Activated CD4-positive, alpha-beta T cell treated with anti-CD3 and anti-CD28 coated beads, Interleukin-10, Interleukin-2, amounts not matched to agents 100 ng/mL and 50 ng/mL, durations not matched to agents 16 hours and 8 hours (primary cell): ENCODE measurements at regions not wholly inside any gene's neighbourhood (a gene's known extent, or its start where the extent isn't known, plus 50 kb on each side); places are given as distances from the start of the nearest gene placed in this dataset.

Experiments
- DNase-seq: peaks from one replicate; pipeline ENCODE4 v3.0.0-alpha.2; 2020

DNA sequence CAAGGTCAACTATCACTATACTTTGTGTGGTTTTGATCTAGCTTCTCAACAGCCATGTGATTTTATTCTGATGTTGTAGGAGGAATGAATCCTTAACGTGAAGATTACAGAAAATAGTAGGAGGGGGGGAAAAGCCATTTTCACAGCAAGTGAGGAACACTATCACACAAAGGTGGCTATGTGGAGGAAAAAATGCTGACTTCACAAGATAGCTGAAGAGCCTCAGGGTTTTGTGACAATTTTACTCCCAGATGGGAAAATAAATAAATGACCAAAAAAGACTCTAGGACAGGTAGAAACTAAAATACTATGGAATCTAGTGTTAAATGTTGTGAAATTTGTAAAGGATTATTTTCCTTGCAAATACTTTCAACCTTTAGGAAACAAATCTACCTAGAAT lies 281.0 kb downstream of the ADRA2A start:
- DNase-seq: no peak

DNA sequence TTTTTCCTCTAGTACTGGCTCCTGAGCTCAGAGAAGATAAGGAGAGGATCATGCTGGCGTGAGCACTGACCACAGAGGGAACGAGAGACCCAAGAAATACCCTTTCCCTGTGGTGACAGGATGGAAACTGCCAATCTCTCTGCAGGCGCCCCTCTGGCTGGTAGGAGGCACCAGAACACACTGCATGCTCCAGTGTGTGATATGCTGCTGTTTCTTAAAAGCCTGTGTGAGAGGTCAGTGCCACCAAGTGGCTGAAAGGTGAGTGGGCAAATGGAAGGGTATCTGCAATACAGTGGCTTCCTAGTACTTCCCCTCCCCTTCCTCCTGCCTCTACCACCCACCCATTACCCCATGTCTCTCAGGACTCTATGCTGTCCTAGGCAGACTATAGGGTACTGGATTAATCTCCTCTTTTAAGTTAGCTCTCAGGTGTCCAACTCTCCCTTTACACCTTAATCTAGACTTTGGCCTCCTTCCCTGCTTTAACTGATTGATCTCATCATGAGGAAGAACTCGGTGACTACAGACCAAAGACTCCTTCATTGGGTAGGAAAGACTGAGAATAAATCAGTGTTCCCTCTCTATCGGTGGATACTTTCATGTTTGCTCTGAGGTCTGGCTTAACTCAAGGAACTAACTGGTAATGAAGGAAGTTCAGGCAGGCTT lies 283.6 kb downstream of the ADRA2A start:
- peak; percentile 7 for DNase-seq

DNA sequence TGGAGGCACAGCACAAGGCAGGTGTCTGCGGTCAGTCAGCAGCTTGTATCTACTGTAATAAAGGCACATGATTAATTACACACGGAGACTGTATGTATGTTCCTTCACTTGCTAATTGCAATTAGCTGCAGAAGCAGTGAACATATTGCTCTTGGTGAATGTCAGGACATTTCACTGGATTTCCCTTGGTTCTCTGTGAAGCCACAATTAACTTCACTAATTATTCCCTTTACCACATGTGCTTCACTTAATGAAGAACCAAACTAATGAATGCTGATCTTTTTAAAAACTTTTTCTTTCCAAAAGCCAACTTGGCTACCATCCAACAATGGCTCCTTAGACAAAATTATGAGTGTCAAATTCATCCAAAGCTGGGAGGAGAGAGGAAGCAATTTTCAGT lies 290.7 kb downstream of the ADRA2A start:
- DNase-seq: no peak

DNA sequence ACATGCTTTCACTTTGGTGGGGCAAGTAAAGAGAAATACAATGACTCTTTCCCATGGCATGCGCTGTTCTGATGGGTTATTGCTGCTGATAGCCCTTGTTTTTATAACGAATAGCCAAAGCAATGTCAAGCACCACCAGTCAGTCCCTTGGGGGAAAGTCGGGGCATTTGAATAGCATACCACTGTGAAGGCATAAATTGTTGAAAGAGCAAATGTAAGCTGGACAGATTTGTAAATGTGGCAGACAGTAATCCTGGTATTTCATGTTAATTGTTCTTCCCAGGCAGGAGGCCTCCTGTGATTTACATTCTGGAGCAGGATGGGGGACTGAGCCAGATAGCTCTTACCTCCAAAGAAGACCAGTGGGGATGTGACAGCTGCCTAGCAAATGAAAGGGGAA lies 293.3 kb downstream of the ADRA2A start:
- no peak for DNase-seq

DNA sequence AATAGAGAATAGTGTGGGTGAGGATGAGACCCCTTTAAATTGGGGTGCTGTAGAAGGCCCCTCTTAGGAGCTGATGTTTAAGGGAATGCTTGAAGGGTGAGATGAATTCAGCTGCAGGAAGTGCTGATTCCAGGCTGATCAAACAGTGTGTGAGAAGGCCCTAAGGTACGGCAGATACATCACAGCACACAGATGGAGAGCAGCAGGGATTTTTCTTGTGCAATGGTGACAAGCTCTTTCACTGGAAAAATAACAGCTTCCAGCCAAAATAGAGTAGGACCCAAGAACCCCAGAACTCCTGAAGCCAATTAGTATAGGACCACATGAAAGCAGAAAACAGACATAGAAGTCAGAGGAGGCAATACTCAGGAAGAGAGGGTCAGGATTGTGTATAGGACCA lies 296.9 kb downstream of the ADRA2A start:
- DNase-seq: no peak

DNA sequence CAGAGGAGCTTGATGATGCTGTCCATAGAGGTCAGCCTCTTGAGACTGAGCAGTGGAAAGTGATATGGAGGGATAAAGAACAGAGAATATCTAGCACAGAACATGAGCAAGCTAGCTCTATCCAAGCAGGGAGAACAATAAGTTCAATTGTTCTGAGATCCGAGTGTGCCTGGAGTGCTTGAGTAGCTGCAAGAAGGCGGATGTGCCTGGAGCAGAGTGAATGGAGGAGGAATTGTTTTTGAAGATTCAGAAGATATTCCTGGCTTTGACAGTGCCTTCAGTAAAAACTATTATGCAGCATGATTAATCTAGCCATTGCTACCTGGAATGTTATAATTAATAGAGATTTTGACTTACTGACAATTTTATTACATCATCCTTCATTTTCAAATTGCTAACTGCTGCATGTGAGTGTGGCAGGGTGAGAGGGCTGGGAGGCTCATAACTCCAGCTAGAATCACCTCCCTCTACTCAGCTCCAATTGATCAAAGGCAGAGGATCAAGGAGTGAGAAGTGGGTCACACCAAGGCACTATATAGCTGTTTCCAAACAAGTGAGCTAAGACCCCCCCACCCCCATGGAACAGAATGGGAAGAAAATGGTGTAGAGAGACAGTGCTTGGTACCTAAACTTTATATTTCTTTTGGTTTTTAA lies 302.8 kb downstream of the ADRA2A start:
- DNase-seq: no peak

DNA sequence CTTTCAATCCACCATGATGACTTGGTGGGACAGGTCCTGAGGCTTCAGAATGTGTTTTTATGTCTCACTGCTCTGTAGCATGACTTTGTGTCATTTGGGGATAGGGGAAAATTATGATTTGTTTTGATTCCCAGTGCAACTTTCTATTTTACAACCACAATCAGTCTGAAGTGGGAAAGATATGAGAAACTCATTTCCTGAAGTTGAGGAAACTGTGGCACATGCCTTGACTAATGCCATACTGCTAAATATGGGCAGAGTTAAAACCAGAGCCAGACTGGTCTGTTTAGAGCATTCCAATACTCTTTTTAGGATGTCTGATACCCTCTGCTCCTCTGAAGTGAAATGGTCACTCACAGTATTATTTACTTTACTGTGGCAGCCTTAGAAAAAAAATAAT lies 307.7 kb downstream of the ADRA2A start:
- peak; percentile 5 for DNase-seq

DNA sequence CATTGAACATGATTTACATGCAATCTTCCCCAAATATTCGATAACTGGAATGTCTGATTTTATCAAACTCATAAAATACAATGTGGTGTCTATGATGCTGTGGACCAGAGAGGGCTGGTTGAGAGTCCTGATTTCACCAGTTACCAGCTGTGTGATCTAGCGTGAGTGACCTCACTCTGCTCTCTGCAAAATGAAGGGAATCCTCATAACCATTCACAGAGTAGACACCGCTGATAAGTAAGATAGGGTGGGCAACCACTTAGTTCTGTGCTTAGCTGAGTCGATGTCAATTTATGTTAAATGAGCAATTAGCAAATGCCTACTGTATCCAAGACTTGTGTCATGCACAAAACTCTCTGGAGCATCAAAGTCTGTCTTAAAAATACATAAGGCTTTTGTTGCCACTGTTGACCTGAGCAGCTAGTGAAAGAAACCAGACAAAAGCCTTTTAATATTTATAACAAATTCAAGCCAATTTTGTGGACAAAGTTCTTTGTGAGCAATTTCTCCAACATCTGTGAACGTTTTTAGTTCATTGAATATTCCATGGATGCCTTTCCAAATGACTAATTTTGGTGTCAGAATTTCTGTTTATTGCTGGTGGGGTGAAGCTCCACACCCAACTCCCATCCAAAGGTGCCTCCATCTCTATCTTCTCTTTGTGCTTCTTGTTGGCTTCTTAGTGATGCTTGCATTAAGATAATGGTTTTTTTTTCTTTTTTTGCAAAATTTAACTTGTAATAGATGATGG lies 314.2 kb downstream of the ADRA2A start:
- DNase-seq: no peak

DNA sequence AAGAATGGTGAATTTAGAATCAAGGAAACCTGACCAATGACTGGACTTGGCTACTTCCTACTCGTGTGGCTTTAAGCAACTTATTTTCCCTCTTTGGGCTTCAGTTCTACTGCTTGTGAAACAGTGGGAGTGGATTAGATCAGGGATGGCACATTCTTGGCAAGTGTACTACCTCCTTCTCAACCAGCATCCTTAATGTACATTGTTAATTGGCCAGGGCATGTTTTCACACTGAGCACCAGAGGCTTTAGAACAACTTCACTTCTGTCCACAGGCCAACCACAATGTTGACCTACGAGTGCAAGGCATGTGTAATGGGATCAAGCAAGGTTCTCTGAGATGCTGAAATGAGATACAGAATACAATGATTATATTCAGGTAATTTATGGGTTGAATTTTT lies 315.3 kb downstream of the ADRA2A start:
- DNase-seq: no peak

DNA sequence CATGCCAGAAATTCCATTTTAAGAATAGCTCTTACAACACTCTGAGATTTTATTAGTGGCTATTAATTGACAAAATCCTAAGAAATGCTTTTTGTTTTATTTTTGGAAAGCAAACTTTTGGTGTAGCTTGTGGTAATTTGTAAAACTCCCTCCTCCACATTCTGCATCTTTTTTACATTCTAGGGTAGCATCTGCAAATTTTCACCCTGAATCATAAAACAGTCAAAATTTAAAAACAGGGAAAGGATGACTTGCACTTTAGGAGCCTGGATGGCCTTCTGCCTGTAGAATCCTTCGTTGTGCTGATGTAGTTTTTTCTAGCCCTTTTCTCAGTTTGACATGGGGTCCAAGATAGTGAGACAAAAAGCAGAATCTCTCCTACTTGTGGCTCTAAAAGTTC lies 316.1 kb downstream of the ADRA2A start:
- no peak for DNase-seq

DNA sequence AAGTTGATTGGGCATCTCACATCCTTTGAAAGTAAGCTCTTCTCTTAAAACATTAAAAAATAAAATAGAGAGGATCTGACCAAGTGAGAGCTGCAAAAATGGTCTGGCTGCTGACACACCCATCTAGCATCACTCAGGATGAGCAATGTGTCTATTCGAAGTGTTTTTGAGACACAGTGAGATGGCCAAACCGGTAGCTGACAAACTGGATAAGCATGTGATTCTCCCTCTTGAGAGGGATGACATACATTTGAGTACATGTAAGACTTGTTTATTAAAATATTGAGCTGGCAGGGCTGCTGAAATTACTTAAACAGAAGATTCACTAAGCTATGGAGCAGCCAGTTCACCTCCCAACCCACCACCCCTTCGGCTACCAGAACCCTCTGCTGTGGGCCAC lies 333.9 kb downstream of the ADRA2A start:
- no peak for DNase-seq

DNA sequence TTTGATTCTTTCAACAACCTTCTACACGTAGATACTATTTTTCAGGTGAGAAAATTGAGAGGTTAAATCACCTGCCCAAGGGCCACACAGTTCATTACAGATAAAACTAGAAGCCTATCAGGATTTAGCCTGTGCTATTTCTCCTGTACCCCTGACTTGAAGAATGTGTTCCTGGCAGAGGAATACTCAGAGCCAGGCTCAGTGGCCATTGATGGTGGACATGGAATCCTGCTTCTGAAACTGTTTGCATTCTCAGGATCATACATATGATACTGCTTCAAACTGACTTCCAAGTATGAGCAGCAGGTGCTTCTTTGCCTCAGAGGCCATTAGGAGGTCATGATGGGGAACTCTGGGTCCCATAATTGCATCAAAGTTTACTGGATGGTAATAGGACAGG lies 348.6 kb downstream of the ADRA2A start:
- no peak for DNase-seq

DNA sequence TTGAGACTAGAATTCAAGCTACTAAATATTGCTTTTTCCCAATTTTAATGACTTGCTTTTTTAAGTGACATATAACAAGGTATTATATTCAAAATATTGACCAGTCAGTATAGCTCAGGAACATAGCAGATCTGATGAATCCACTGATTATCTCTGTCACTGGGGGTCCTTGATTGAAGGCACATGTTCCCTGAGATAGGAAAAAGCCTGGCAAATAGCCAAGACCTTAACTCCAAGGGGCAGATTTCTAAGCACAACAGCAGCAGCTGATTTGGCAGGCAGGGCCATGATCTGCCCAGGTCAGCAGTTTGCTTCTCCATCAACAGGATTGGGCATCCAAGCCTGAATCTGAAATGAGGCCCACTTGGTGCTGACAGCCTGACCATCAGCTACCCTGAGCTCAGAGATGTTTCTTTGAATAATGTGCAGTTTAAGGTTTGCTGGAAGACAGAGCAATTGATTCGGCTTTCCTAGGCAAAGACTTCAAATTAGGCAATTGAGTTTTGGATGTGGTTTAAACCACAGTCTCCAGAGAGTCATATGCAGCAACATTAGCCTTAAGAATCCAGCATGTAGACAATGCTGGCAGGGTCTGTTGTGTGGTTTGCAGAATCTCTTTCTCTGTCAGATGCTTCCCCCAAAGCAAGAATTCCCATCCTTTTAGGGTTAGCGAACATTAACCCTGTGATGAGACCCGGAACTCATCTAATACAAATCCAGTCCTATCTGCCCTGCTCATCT lies 352.6 kb downstream of the ADRA2A start:
- DNase-seq: no peak

DNA sequence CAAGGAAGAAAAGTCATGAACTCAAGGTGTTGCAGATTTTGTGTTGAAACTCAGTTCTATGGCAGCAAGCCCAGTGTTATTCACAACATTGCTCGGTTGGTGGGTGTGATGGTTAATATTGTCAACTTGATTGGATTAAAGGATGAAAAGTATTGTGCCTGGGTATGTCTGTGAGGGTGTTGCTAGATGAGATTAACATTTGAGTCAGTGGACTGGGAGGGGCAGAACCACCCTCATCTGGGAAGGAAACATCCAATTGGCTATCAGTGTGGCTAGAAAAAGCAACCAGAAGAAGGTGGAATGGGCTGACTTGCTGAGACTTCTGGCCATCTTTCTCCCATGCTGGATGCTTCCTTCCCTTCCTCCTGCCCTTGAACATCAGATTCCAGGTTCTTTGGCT lies 353.2 kb downstream of the ADRA2A start:
- DNase-seq: no peak

DNA sequence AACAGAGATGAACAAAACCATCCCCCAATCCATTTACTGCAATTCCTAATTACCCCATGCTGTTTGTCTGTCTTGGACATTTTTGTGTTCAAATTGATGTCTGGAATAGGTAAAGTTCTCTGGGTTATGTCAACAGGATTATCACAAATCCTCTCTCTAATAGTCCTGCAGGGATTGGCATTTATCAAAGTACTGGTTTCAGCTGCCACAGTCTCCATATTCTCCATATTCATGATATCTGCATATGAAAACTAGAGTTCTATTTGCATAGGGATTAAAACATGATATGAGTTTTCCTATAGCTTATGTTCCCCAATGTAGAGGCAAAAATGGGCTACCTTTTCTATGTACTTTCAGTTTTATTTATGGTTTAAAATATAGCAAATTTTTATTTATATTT lies 355.8 kb downstream of the ADRA2A start:
- no peak for DNase-seq

DNA sequence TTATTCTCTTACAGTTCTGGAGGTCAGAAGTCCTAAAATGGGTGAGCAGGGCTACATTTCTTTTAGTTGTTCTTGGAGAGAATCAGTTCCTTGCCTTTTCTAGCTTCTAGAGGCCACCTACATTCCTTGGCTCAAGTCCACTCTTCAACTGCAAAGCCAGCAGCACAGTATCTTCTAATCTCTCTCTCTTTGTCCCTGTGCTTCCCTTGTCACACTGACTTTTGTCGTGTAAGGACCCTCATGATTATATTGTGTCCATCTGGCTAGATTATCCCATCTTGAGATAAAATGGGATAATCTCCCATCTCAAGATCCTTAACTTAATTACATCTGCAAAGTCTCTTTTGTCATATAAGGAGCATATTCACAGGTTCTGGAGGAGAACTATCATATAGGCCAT lies 359.0 kb downstream of the ADRA2A start:
- DNase-seq: no peak

DNA sequence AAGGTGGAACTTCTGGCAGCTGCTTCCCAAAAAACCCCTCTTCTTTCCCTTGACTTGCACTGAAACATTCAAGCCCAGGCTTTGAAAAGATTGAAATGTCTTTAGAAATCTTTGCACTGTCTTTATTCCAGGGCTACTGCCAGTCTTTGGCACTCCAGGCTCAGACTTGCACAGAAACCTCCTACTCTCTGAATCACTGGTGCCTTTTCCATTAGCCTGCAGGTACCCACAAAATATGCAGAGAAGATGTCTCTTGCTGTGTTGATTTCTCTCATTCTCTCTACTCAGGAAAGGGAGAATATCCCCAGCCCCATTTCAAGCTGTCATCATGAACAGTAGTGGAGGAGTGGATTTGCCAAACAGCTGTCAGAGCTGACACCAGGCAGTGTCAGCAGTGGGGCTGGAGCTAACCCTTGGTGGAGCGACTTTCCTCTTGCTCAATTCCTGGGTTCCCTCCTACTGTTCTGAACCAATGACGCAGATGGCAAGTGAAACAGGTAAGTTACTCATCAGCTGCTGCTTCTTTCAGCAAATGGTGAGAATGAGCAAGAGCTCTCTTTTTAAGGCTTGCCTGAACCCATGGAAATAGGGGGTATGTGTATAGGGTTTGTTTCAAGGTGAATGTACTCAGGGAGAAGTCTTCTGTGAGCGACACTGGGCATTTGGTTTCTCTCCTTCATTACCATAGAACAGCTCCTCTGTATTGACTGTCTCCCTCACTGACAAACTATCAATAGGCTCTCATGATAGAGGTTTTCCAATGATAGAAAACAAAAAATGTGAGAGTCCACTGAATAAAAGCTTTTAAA lies 362.4 kb downstream of the ADRA2A start:
- no peak for DNase-seq

DNA sequence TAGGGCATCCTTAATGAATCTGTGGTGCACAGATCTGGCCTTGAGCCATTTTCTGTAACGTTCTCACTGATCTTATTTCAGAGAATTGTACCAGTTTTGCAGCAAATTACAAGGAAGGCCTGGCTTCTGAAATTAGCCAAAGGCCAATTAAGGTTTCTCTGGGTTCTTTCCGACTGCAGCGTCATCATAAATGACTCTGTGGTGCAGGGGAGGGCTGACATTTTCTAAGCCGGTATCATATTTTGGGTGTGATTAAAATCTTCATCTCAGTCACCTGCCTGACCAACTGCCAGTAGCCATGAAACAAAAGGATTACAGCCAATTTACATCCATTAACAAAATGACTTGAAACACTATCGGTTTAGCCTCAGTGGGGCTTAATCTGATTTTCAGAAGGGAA lies 363.7 kb downstream of the ADRA2A start:
- DNase-seq: no peak

DNA sequence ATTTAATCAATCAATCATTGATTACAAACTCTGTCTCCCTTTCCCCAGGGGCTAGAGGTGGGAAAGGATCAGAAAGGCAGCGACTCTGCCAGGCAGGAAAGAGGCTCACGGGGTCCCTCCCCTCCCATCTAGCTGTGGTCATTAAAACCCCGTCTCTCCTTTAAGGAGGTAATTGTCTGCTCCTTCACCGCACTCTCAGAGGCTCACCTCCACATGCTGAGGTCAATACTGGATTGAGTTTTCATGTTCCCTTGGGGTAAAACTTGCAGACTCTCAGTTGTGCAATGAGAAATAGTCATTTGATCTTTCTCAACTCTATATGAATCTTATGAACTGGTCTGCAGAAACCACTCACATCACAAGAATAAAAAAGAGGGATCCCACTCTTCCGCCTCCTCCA lies 368.8 kb downstream of the ADRA2A start:
- no peak for DNase-seq

DNA sequence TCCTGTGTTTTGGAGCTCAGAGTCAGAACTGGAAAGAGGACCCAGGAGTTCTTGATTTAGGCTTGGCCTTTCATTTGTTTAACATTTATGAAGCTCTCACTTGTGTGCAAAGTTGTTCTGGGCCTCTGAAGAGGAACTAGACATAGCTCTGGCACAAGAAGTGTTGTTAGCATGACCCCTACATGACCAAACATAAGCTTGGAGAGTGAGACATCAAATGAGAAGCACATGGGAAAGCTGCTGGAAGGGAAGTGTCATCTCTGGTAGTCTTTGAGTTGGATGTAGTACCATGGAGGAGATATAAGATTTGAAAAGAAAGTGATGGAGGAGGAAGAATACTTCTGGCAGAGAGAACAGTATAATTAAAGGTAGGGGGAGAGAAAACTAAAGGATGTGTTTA lies 370.1 kb downstream of the ADRA2A start:
- no peak for DNase-seq

DNA sequence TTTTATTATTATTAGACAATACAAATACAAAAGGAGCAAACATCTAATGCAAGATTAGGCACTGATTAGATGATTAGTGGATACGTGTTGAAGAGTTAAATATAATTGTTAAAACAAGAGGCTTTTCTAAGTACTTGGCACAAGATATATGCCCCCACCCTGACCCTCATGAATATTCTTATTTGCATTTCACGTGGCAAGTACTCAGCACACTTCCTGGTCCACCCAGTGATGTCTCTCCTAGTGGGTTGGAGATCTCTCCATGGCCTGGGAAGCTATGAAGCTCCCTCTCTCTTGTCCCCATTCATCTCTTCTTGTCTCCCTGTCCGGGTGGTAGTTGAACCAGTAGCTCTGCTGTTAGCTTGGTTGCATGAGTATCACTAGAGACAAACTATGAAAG lies 375.3 kb downstream of the ADRA2A start:
- no peak for DNase-seq

DNA sequence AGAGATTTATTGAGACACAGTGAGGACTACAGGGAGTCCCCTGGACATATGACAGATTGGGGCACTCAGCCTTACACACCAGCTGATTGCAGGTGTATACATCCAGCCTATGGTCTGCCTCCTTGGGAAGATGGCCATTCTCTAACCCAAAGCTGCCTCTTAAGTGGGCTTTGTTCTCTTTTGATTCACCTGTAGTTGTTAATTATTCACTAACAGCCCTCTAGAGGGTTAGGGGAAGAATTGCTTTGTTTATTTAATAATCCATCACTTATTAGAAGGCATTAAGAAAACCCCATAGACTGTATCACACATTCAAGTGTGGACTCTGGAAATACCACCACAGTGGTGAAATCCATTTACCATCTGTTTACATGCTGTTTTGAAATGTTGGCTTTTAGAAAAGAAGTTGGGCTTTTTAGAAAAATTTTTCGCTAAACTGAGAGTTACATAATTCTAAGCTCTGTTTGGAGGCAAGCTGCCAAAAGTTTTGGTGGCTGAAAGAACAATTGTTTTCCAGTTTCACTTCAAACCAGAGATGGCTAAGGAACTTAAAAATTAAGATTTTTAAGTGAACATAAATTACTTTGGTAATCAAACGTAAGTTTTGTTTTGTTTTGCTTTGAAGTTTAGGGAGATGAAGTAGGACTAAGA lies 379.1 kb downstream of the ADRA2A start:
- no peak for DNase-seq
